ENCODE measurements at regions not wholly inside any gene's neighbourhood (a gene's known extent, or its start where the extent isn't known, plus 50 kb on each side); places are given as distances from the start of the nearest gene placed in this dataset.

- Mint-ChIP-seq H3K9me3 (ENCODE audit: unreplicated experiment) (no peaks in the 10 kb centered on the region), H3K27me3 (ENCODE audit: low read depth, unreplicated experiment) (no peaks in the 10 kb centered on the region), H3K4me3 (ENCODE audit: unreplicated experiment) (no peak overlapping the region), H3K36me3 (ENCODE audit: low read depth, unreplicated experiment) (no peaks in the 10 kb centered on the region), H3K27ac (ENCODE audit: unreplicated experiment) (no peak overlapping the region), H3K4me1 (ENCODE audit: low read depth, unreplicated experiment) (no peaks in the 10 kb centered on the region)
- no peak overlapping the region for H3K9ac ChIP-seq (ENCODE audit: low read length)
- FAIRE-seq, result no peak
- H3K27me3 ChIP-seq (ENCODE audit: insufficient read depth, low read length), result no peaks in the 10 kb centered on the region
- H3K4me3 ChIP-seq (ENCODE audit: insufficient read depth, low read depth, low read length), result no peak overlapping the region
- no peak overlapping the region for H3K4me2 ChIP-seq (ENCODE audit: low read length)
- no peak for DNase-seq (ENCODE audit: low read depth)
- H3K9me3 ChIP-seq (ENCODE audit: insufficient read depth, low read depth, low read length), result no peaks in the 10 kb centered on the region
- no peak overlapping the region for H2AFZ ChIP-seq (ENCODE audit: low read depth, low read length)
- H3K27ac ChIP-seq (ENCODE audit: low read depth, low read length), result no peak overlapping the region
- TF ChIP-seq CTCF (IDR thresholded peaks at IDR 0.05; ENCODE audit: insufficient read depth, low read depth, low read length) (no peak), EZH2 (IDR thresholded peaks at IDR 0.05; ENCODE audit: insufficient read depth, low read length) (no peak)
- H3K36me3 ChIP-seq (ENCODE audit: insufficient read depth, low read length), result no peaks in the 10 kb centered on the region
- H3K4me1 ChIP-seq (ENCODE audit: insufficient read depth, low read length), result no peaks in the 10 kb centered on the region
- H3K79me2 ChIP-seq (ENCODE audit: insufficient read depth, low read length), result no peaks in the 10 kb centered on the region
- H4K20me1 ChIP-seq (ENCODE audit: insufficient read depth, low read length), result no peaks in the 10 kb centered on the region
Measured at GRCh38 chr14:86640288-86640687, 1110.3 kb downstream of the FLRT2 start.

GRCh38 chr14:86639666-86640065 lies 1109.7 kb downstream of the FLRT2 start:
- no peaks in the 10 kb centered on the region for H3K27me3 ChIP-seq (ENCODE audit: insufficient read depth, low read length)
- Mint-ChIP-seq H3K27me3 (ENCODE audit: low read depth, unreplicated experiment) (no peaks in the 10 kb centered on the region), H3K4me3 (ENCODE audit: unreplicated experiment) (no peak overlapping the region), H3K4me1 (ENCODE audit: low read depth, unreplicated experiment) (no peaks in the 10 kb centered on the region), H3K36me3 (ENCODE audit: low read depth, unreplicated experiment) (no peaks in the 10 kb centered on the region), H3K9me3 (ENCODE audit: unreplicated experiment) (no peaks in the 10 kb centered on the region), H3K27ac (ENCODE audit: unreplicated experiment) (no peak overlapping the region)
- no peaks in the 10 kb centered on the region for H3K9me3 ChIP-seq (ENCODE audit: insufficient read depth, low read depth, low read length)
- TF ChIP-seq CTCF (IDR thresholded peaks at IDR 0.05; ENCODE audit: insufficient read depth, low read depth, low read length) (no peak), EZH2 (IDR thresholded peaks at IDR 0.05; ENCODE audit: insufficient read depth, low read length) (no peak)
- no peak overlapping the region for H3K9ac ChIP-seq (ENCODE audit: low read length)
- no peaks in the 10 kb centered on the region for H3K36me3 ChIP-seq (ENCODE audit: insufficient read depth, low read length)
- DNase-seq (ENCODE audit: low read depth) (no peak), FAIRE-seq (no peak)
- H3K4me1 ChIP-seq (ENCODE audit: insufficient read depth, low read length), result no peaks in the 10 kb centered on the region
- no peak overlapping the region for H3K4me3 ChIP-seq (ENCODE audit: insufficient read depth, low read depth, low read length)
- H3K79me2 ChIP-seq (ENCODE audit: insufficient read depth, low read length), result no peaks in the 10 kb centered on the region
- H4K20me1 ChIP-seq (ENCODE audit: insufficient read depth, low read length), result no peaks in the 10 kb centered on the region
- no peak overlapping the region for H2AFZ ChIP-seq (ENCODE audit: low read depth, low read length)
- no peak overlapping the region for H3K4me2 ChIP-seq (ENCODE audit: low read length)
- no peak overlapping the region for H3K27ac ChIP-seq (ENCODE audit: low read depth, low read length)

GRCh38 chr14:86639146-86639545 lies 1109.2 kb downstream of the FLRT2 start:
- H3K36me3 ChIP-seq (ENCODE audit: insufficient read depth, low read length), result no peaks in the 10 kb centered on the region
- no peak overlapping the region for H2AFZ ChIP-seq (ENCODE audit: low read depth, low read length)
- Mint-ChIP-seq H3K36me3 (ENCODE audit: low read depth, unreplicated experiment) (no peaks in the 10 kb centered on the region), H3K27ac (ENCODE audit: unreplicated experiment) (no peak overlapping the region), H3K9me3 (ENCODE audit: unreplicated experiment) (no peaks in the 10 kb centered on the region), H3K4me3 (ENCODE audit: unreplicated experiment) (no peak overlapping the region), H3K4me1 (ENCODE audit: low read depth, unreplicated experiment) (no peaks in the 10 kb centered on the region), H3K27me3 (ENCODE audit: low read depth, unreplicated experiment) (no peaks in the 10 kb centered on the region)
- H3K4me1 ChIP-seq (ENCODE audit: insufficient read depth, low read length), result no peaks in the 10 kb centered on the region
- no peak overlapping the region for H3K27ac ChIP-seq (ENCODE audit: low read depth, low read length)
- no peaks in the 10 kb centered on the region for H3K9me3 ChIP-seq (ENCODE audit: insufficient read depth, low read depth, low read length)
- no peak overlapping the region for H3K9ac ChIP-seq (ENCODE audit: low read length)
- no peak overlapping the region for H3K4me3 ChIP-seq (ENCODE audit: insufficient read depth, low read depth, low read length)
- DNase-seq (ENCODE audit: low read depth) (no peak), FAIRE-seq (no peak)
- no peak overlapping the region for H3K4me2 ChIP-seq (ENCODE audit: low read length)
- H3K27me3 ChIP-seq (ENCODE audit: insufficient read depth, low read length), result no peaks in the 10 kb centered on the region
- H3K79me2 ChIP-seq (ENCODE audit: insufficient read depth, low read length), result no peaks in the 10 kb centered on the region
- TF ChIP-seq CTCF (IDR thresholded peaks at IDR 0.05; ENCODE audit: insufficient read depth, low read depth, low read length), result no peak
- no peak for TF ChIP-seq EZH2 (IDR thresholded peaks at IDR 0.05; ENCODE audit: insufficient read depth, low read length)
- no peaks in the 10 kb centered on the region for H4K20me1 ChIP-seq (ENCODE audit: insufficient read depth, low read length)
